ENCODE measurements at regions not wholly inside any gene's neighbourhood (a gene's known extent, or its start where the extent isn't known, plus 50 kb on each side); places are given as distances from the start of the nearest gene placed in this dataset.

GRCh38 chr19:30923621-30924020 is 425.6 kb downstream of the TSHZ3 start:
- no peak for TF ChIP-seq CTCF (IDR thresholded peaks at IDR 0.05)
- TF ChIP-seq POLR2A (IDR thresholded peaks at IDR 0.05): no peak
